Fibroblast of skin of right quadriceps (primary cell): ENCODE measurements at regions not wholly inside any gene's neighbourhood (a gene's known extent, or its start where the extent isn't known, plus 50 kb on each side); places are given as distances from the start of the nearest gene placed in this dataset.
"Not testable (repeated sequence)": the region's sequence is repeated elsewhere in the genome, so short reads cannot be mapped to it uniquely, and the experiment has no call there.

ENCODE experiments used
- DNase-seq: peaks from one replicate; pipeline ENCODE4 v3.0.0-alpha.2; 2013

DNA sequence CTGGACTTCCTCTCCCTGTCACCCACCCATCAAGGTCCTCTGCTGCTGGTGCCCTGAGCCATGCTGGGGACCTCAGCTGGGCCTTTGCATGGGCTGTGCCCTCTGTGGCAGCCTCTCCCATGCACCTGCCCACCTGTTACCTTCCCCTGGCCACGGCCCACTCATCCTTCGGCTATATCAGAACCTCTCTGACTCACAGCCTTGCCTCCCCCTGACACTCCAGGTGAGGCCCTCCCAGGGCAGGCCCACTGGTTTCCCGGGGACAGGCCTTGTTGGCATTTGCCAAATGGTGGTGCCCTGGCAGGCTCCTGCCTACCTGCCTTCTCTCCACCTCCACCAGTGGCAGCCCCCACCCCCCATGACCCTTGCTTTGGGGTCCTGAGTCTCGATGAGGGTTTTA lies 73.7 kb upstream of the PRR5 start:
- no peak for DNase-seq

DNA sequence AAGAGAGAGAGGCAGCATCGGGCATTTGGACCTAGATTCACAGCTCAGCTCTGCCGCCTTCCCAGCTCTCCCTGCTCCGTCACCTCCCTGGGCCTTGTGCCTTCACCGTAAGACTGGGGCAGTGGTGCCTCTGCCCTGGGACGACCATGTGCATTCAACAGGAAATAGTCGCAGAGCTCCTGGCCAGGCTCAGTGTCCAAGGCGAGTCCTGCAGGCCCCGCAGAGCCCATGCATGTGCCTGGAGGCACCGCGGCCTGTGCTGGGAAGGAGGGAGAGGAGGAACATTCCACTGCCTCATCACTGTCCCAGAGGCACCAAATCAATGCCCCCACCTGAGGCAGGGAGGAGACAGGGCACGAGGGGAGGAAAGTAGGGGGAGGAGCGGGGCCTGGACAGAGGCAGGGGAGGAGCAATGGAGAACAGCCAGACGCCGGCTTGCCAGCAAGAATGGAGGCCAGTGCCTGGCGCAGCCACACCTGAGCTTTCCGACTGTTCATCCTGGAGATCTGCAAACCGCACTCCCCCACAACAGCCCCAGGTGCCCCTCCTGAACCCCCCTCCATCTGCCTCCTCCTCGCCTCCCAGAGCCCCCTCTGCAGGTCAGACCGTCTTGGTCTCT lies 74.4 kb upstream of the PRR5 start:
- DNase-seq = no peak

DNA sequence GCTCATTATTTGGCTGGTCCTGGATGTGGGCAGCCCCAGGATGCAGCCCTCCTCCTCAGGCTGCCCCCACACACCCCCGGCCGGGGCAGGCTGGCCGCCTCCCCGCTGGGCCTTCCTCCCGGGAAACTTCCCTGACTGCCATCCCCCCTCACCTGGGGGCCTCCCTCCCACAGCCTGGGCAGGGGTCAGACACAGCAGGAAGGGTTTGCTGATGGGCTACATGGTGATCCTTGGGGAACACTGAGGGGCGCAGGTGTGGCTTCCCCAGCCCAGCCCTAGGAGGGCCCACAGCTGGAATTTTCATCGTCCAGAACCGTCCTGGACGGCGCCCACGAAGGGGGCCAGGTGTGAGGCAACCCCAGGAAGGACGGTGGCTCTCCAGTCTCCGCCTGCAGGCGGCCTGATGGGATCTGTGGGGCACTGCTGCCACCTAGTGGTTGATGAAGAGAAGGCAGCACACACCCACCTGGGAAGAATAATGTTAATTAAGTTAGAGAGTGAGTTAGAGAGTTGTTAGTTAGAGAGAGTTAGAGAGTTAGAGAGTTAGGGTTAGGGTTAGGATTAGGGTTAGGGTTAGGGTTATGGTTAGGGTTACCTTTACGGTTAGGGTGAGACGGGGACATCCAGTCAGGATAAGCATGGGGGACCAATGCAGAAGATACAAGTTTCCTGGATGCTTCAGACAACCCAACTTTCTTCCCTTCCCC lies 75.9 kb upstream of the PRR5 start:
- peak; percentile 46 for DNase-seq

DNA sequence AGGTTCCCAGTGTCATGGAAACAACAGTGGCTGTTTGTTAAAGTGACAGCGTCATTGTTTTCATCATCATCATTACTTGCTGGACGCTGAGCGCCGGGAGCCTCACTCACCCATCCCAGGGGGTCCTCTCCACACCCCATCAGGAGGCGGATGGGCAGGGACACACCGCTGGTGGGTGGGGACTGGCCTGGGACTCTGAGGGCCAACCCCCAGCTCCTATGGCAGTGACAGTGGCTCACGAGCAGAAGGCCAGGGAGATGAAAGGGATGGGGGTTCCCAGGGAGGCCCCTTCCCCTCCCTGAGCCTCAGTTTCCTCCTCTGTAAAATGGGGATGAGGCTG lies 76.6 kb upstream of the PRR5 start:
- no peak for DNase-seq

DNA sequence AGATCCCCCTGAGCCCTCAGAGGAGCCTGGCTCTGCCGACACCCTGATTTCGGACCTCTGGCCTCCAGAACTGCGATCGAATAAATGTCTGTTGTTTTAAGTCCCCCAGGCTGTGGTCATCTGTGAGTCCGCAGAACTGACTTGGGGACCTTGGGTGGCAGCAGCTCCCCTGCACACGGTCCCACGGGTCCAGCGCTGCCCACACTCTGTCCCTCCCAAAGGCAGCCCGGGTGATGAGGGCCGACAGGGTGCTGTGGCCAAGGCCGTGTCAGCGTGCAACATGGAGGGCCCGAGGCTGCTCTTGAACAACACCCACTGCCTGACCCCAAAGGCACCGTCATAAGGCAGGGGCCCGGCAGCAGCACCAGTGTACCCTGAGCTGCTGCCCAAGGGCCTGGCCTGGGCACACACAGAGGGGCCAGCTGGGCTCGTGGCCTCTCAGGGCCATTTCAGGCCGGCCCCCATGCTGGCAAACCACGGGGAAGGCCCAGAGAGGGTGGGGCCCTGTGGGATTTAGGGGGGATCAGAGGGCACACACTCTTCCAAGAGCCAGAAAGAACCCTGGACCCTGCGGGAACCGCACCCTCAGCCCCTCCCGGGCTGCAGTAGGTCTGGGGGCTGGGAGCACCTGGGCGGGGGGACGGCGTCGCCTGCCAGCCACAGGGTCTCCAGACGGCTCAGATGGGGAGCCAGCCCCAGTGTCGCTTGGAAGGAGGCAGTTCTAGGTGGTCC lies 77.1 kb upstream of the PRR5 start:
- DNase-seq = no peak

DNA sequence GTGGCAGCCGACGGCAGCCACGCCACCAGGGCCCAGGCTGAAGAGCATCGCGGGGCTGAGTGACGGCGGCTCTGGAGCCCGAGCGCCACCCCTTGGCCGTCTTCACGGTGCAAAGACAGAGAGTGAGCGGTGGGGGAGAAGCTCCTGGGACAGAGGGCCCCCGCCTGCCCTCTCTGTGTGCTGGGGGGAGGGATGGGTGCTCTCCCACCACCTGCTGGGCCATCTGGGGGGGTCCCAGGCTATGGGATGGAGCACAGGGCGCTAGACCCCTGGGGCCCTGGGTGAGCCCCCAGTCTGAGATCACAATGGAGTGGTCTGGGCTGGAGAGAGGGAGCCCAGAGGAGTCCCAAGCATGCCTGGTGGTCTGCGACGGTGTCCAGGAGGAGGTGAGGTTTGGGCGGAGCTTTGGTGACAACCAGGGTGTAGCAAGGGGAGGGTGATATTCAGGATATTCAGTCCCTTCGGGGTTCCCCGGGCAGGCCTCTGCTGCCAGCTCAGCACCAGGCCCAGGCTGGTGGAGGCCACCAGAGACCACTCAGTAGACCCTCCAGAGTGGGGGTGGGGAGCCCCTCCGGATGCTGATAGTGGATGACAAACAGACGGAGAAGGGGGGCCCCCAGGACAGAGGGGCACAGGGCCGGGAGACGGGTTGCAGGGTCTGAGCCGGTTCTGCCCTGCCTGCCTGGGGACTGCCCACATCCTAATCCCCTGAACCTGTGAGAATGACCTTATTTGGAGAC lies 78.1 kb upstream of the PRR5 start:
- no peak for DNase-seq

DNA sequence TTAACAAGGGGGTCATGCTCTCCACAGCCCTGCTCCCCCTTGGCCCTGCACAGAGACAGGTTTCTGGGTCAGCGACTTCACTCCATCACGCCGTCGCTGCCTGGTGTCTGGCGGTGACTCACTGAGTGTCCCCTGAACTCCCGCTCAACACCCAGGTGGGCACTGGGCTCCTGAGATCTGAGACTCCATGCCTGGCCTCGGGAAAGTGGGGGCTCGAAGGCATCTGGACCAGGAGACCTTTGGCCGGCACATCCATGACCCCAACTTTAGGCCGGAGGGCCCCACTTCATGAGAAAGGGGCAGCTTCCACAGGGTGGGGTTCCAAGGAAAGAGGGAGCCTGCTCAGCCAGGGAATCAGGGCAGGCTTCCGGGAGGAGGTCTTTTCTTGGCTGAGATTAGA lies 79.3 kb upstream of the PRR5 start:
- DNase-seq = no peak

DNA sequence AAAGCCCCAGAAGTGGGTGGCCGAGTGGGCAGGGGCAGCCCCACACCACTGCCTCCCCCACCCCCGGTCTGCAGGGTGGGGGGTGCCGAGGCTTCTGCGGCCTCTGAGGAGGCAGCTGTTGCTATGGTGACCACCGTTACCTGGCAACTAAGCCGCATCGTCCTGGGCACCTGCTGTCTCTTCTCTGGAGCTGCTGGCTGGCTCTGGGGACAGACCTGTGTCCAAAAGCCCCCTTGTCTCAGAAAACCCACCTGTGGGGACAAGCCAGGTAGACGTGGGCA lies 79.9 kb upstream of the PRR5 start:
- no peak for DNase-seq

DNA sequence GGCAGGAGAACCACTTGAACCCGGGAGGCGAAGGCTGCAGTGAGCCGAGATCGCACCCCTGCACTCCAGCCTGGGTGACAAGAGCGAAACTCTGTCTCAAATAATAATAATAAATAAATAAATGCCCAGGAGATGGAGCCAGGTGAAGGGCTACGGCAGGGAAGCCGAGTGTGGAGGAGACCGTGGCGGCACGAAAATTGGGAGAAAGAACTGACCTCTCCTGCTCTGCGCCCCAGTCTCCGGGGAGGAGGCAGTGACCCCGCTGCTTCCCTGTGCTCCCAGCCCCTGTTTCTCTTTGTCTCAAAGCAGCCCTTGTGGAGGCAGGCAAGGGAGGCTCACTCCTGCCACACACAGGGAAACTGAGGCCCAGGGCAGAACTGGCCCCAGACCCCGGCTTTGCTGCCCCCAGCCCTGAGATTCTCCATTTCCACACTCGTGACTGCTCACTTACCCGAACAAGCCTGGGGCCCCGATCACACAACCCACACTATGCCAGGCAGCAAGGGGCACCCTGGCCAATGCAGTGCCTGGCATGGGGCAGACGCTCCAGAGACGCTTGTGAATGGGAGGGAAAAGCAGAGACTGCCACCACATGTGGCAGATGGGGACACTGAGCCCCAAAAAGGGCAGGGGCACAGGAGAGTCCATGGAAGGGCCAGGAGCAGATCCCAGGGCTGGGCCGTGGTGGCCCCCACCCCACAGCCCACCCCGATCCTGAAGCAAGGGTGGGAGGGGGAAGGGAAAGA lies 80.4 kb upstream of the PRR5 start:
- no peak for DNase-seq

DNA sequence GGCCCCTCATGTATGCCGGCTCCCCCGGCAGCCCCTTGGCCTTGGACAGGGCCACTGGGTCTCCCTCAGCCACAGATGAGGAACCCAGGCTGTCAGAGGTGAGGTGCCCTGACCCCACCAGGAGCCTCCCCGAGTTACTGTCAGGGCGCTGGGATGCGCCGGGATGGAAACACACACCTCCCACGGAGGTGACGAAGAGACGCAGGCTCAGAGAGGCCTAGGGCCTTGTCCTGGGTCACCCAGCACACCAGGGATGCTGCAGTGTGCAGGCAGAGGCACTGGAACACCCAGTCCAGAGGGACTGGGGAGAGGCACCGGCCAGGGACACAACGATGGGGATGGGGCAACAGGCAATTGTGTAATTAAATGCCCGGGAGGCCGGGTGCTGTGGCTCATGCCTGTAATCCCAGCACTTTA lies 81.2 kb upstream of the PRR5 start:
- DNase-seq = no peak

DNA sequence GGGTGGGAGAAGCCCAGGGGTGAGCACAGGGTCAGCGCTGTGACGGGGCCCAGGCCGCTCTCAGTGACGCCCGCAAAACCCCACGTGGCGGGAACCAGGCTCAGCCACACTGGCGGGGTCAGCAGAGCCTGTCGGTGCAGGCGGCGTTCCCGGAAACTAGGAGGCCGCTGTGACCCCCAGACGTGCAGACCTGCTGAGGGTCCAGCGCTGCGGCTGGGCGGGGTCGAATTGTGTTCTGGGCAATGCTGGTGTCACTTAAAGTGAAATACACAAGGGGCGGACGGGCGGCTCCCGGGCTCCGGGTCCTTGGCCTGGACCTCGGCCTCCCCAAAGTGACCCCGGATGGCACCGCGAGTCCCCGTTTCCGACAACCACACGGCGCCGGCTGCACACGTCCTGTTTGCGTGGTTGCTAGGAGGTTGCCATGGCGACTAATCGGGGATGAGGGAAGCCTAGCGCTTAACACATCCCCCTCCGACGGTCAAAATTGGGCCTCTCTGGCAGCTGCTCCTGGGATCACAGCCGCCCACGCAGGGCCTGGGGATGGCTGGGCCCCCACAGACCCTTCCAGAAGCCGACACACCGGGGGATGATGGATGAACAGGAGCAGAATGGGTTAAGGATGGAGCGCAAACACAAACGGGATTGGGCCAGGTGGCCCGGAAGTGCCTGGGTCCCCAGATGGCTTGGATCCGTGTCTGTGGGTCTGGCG lies 81.7 kb upstream of the PRR5 start:
- peak; percentile 67 for DNase-seq

DNA sequence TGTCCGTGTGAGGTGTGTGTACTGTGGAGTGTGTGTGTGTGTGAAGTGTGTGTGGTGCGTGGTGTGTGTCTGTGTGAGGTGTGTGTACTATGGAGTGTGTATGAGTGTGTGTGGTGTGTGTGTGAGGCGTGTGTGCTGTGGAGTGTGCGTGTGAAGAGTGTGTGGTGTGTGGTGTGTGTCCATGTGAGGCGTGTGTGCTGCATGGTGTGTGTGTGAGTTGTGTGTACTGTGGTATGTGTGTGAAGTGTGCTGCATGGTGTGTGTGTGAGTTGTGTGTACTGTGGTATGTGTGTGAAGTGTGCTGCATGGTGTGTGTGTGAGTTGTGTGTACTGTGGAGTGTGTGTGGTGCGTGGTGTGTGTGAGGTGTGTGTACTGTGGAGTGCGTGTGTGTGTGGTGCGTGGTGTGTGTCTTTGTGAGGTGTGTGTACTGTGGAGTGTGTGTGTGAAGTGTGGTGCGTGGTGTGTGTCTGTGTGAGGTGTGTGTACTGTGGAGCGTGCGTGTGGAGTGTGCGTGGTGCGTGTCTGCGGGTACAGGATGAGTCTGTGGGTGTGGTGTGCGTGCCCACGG lies 82.4 kb upstream of the PRR5 start:
- DNase-seq = not testable (repeated sequence)

DNA sequence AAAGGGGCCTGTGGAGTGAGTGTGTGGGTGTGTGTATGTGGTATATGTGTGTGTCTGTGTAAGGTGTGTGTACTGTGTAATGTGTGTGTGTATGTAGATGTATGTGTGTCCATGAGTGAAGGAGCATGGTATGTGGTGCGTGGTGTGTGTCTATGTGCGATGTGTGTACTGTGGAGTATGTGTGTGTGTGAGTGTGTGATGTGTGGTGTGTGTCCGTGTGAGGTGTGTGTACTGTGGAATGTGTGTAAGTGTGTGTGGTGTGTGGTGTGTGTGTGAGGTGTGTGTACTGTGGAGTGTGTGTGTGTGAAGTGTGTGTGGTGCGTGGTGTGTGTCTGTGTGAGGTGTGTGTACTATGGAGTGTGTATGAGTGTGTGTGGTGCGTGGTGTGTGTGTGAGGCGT lies 83.1 kb upstream of the PRR5 start:
- DNase-seq = not testable (repeated sequence)

DNA sequence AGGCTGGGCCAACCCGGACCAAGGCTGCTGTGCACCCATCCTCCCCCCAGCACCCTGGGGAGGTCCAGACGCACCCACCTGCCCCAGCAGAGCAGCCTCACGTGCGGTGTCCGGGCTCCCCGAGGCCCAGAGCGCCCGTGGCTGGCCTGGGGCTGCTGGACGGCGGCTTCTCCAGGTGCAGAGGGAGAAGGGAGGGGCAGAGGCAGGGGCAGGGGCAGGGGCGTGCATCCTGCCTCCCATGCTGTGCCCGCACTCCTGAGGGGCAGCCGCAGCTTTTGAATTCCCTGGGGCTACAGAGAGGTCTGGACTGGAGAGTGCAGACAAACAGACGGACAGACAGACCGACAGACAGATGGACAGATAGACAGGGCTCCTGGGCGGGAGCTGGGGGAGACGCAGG lies 83.6 kb upstream of the PRR5 start:
- DNase-seq = no peak

DNA sequence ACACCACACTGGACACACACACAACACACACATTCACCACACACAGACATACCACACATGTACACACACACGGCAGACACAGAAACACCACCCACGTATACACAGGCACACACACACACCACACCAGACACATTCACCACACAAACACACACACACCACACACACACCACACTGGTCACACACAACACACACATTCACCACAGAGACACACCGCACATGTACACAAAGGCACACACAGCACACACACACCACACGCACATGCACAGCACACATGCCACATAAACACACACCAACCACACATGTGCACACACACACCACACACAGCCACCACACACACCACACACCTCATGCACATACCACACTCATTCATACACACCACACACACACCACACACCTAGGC lies 84.2 kb upstream of the PRR5 start:
- DNase-seq = no peak

DNA sequence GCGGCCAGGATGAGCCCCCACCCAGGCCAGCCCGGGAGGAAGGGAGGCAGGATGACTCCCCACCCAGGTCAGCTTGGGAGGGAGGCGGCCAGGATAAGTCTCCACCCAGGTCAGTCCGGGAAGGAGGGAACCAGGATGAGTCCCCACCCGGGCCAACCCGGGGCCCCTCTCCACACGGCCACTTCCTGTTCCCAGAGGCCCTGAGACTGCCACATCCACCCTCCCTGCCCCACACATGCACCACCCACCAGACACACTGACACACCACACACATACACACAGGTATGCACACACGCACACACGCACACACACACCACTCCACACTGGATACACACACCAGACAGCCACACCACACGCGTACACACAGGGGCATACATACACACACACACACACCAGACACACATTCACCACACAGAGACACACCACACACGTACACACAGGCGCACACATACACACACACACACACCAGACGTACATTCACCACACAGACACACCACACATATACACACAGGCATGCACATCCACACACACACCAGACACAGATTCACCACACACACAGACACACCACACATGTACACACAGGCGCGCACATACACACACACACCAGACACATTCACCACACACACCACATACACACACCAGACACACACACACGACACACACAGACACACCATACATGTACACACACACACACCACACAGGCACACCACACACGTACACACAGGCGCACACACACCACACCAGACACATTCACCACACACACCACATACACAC lies 84.9 kb upstream of the PRR5 start:
- DNase-seq = no peak

DNA sequence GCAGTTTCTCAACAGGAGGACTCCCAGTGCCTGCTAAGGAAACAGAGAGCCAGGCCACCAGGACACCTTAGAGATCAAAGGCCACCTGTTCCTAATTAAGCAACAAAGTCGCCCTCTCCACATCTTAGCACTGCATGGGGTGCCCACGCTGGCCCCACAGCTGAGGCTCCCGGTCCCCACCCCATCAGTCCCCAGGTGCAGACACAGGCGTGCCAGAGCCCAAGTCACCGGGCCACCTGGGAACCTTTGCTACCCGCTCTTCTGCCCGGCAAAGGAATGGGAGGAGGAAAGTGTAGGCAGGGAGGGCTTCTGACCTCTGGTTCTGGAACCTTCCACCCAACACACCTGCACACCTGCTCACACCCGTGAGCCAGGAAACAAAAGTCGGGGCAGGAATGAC lies 85.5 kb upstream of the PRR5 start:
- DNase-seq = no peak

DNA sequence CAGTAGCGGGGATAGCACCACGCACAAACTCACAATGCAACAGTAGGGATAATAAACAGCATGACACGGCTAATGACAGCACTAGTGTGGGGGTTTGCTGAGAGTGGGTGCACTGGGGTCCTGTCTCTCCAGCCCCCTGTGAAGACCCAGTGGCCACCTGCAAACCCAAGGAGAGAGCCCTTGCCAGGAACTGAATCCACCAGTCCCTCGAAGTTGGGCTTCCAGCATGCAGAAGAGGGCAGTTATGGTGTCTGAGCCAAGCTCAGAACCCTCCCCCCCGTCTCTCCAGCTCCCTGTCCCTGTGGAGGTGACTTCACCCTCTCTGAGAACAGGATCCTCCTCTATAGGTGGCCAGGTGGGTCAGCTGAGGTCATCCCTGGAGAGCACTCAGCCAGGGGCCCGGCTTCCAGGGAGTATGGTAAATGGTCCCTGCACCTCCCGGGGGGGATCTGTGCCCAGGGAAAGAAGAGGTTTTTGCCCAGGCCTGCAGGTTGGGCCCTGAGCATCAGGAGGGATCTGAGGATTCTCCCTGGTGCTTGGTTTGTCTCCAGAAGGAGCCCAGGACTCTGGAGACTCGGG lies 86.3 kb upstream of the PRR5 start:
- DNase-seq = no peak

DNA sequence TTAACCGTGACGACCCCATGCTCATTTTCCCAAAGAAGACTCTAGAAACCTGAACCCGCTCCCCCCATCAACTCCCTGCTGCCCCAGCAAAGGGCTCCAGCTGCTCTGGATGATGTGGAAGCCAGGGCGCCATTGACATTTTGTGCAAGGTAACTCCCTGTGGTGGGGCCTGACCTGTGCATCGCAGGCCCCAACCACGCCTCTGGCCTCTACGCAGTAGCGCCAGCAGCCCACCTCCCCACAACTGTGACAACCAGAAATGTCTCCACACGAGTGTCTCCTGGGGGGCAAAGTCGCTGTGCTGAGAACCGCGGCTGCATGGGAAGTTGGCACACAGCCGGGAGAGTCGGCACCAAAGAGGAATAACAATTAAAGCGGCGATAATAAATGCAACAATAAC lies 86.9 kb upstream of the PRR5 start:
- DNase-seq = no peak

DNA sequence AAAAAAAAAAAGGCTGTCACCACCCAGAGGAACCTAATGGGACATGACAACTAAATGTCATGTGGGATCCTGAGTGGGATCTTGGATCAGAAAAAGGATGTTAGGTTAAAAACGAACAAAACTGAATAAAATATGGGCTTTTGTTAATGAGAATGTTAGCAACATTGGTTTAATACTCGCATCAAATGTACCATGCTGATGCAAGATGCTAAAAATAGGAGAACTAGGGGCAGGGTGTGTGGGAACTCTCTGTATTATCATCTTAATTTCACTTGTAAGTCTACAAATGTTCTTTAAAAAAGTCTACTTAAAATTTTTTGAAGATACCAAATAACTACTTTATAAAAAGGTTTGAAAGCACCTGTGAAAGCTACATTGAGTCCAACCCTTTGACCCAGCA lies 88.8 kb upstream of the PRR5 start:
- DNase-seq = no peak

DNA sequence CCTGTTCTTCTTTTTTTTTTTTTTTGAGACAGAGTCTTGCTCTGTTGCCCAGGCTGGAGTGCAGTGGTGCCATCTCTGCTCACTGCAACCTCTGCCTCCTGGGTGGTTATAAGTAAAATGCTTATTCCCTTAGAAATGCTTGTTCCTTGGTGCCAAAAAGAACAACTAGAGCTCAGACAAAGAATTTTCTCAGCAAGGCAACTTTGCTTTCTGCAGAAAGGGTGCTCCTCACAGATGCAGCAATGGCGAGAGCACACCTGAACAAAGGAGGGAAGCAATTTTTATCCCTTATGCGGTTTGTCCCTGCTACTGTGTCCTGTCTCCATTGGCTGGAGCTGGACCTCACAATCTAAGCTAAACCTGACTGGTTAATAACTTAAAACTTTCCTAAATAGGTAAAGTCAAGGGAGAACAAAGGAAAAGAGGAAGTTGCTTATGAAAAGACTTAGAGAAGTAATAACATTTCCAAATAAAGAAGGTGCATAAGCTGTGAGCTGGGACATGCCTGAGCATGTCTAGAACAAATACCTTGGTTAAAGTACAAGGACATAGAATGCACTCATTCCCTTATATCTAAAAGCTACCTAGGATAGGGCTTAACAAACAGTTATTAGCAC lies 90.0 kb upstream of the PRR5 start:
- no peak for DNase-seq
